Nucleus accumbens (tissue), 56 donors: ENCODE measurements at regions not wholly inside any gene's neighbourhood (a gene's known extent, or its start where the extent isn't known, plus 50 kb on each side); places are given as distances from the start of the nearest gene placed in this dataset.
"Not testable (repeated sequence)": the region's sequence is repeated elsewhere in the genome, so short reads cannot be mapped to it uniquely, and the experiment has no call there.

Experiments
- DNase-seq, 56 donors: peaks; one replicate each; lab custom pipeline; 2025; lab: John Stamatoyannopoulos, UW

- DNase-seq, result no peak
Observed at GRCh38 chrX:150269605-150270254, 93.4 kb upstream of the MAMLD1 start.

DNA sequence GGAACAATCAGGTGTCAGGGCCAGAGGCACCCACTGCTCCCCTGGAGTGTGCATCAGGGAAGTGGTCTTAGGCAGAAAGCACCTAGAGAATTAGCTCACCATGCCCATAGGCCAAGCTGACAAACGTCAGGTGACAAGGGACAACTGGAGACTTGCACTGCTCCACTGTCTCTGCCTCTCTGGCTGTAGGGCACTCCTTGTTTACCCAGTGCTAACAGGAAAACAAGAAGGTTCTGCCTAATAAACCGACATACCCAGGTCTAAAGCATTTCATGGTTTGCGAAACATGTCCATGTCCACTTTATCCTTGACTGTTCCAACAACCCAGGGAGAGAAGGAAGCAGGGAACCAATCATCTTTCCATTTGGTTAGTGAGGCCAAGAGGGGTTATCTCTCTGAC, 92.5 kb upstream of the MAMLD1 start:
- no peak for DNase-seq

GRCh38 chrX:150273575-150274294, 89.4 kb upstream of the MAMLD1 start:
- DNase-seq, result not testable (repeated sequence)

GRCh38 chrX:150282953-150283352, 80.2 kb upstream of the MAMLD1 start:
- DNase-seq, result no peak

- peak in 55 of 56 donors; percentile 8 to 89 (median 73) for DNase-seq
Observed at GRCh38 chrX:150291014-150291413, 72.1 kb upstream of the MAMLD1 start.

- no peak for DNase-seq
Observed at GRCh38 chrX:150293311-150294013, 69.7 kb upstream of the MAMLD1 start.

DNA sequence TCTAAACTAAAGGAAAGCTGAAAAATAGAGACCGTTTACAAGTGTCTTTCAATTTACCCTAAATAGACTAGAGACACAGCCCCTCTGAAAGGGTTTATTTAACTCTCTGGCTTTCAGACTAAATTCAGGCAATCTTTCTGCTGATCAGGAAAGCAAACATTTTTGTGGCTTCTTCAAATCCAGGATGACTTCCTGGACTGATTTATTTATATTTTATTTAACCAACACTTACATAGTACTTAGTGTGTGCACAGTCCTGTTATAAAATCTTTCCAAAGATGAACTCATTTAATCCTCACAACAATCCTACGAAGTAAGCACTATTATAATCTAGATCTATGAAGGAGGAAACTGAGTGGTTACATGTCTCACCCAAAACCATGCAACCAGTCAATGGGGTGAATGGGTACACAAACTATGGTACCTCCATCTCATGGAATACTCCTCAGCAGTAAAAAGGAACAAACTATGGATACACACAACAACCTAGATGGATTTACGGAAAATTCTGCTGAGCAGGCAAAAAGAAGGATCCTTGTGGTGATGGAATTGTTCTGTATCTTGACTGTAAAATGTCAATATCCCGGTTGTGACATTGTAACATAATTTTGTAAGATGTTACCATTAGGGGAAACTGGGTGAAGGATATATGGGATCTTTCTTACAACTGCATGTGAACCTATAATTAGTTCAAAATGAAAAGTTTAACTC, 64.1 kb upstream of the MAMLD1 start:
- DNase-seq, result no peak

DNA sequence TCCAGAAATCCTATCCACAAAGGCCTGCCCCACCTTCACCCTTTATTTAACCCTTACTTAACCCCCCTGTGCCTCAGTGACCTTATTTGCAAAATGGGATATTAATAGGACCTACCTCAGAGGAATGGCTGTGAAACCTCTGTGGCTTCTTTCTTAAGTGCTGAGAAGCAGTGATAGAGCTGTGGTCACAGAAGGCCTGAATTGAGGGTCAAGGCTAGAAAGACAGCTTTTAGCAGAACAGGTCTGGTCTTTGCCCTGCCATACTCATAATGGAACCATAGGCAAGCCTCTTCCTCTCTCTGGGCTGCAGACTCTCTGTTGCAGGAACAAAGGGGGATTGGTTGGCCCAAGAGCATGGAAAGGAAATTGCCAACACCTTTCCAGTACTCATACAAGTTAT, 63.5 kb upstream of the MAMLD1 start:
- DNase-seq, result no peak

DNA sequence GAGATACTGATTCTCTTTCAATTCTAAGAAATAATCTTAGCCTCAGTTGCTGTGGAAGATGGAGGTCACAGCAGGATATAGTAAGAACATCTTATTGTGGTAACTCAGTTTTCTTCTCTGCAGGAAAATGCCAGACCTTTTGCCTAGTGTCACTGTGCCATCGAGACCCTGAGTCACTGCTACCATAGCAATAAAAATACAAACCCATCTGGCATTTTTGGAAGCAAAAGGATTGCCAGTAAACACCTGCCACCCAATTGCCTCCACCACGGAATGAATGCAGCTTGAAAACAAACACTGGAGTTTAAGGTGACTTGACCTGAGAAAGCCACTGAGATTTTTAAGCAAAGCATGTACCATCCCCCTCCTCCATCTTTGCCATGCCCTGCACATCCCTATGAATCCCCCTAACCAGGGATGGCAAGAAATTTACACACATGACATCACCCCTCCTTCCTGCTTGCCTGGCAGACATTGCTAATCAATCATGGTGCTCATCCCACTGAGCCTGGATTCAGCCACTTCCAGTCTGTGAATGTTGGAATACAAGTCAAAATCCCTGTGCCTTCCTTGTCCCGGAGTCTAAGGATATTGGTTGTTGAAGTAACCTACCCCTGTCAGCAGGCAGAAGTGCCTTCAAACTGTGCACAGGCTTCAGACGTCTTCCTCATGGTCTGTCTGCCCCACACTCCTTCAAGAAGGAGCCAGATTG, 59.6 kb upstream of the MAMLD1 start:
- no peak for DNase-seq

- no peak for DNase-seq
Observed at GRCh38 chrX:150306002-150306401, 57.1 kb upstream of the MAMLD1 start.

GRCh38 chrX:150308041-150308440, 55.1 kb upstream of the MAMLD1 start:
- DNase-seq, result no peak

DNA sequence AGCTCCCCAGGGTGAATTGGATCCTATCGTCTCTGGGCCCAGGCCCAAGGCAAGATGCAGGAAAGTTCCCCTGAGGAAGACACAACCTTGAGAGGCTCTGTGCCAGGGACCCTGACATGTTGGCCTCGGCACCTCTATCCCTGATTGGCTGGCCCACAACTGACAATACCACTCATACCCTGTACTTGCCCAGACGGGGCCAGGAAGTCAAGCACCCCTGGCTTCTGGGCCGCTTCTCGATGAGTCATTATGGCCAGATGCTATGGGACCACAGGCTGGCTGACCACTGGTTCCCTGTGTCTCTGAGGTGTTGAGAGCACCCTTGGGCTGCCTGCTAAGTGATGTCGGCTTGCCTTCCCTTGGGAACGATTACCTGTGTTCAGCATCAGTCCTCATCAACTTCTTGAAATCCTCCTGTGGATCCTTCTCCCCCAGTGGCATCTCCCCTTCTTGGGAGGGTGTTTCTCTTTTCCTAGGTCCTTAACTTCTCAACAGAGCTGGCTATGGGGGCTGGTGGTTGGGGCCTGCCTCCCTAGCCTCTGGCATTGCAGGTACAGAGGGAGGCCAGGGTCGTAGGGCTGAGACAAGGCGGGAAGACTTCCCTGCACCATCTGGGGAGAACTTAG, 54.5 kb upstream of the MAMLD1 start:
- no peak for DNase-seq

GRCh38 chrX:150310417-150310816, 52.7 kb upstream of the MAMLD1 start:
- no peak for DNase-seq

- no peak for DNase-seq
Observed at GRCh38 chrX:150310881-150311280, 52.2 kb upstream of the MAMLD1 start.

DNA sequence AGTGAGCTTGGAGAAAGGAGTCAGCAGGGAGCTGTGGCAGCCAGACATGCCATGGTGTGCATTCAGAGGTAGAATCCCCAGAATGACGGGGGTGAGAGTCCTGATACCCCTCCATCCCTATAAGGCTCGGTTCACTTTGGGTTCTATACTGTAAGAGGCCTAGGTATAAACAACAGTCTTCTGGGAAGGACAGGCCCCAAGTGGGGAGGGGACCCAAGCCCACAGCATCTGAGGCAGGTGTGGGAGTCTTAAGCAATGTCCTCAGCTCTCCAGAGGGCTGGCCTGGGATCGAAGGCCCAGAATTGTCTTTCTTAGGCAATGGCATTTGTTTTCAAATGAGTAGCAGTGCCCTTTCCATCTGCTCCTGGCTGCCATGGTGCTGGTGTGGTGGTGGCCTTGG, 50.2 kb upstream of the MAMLD1 start:
- no peak for DNase-seq
